ENCODE measurements at regions not wholly inside any gene's neighbourhood (a gene's known extent, or its start where the extent isn't known, plus 50 kb on each side); places are given as distances from the start of the nearest gene placed in this dataset.

GRCh38 chr5:168193493-168194250 is 97.8 kb upstream of the WWC1 start:
- DNase-seq (no peak), ATAC-seq (no peak)
- Histone ChIP-seq H3K27ac (no peak overlapping the region), H3K36me3 (no peaks in the 10 kb centered on the region), H3K9me3 (no peaks in the 10 kb centered on the region), H3K4me3 (no peak overlapping the region), H3K4me1 (no peaks in the 10 kb centered on the region), H3K27me3 (no peaks in the 10 kb centered on the region)
- TF ChIP-seq POLR2A (IDR thresholded peaks at IDR 0.05) (no peak), CTCF (IDR thresholded peaks at IDR 0.05) (no peak)
- 53% methylated on average over 6 of the region's 9 CpGs for WGBS (ENCODE audit: insufficient coverage, low coverage, low lambda C conversion rate, missing lambda C conversion rate)
- intact Hi-C loops (cut with DNase I): no loop called here

- H3K27me3 ChIP-seq: no peaks in the 10 kb centered on the region
- WGBS (ENCODE audit: insufficient coverage, low coverage, low lambda C conversion rate, missing lambda C conversion rate): 82% methylated on average over 8 of the region's 9 CpGs
- TF ChIP-seq CTCF (IDR thresholded peaks at IDR 0.05) (no peak), POLR2A (IDR thresholded peaks at IDR 0.05) (no peak)
Observed at GRCh38 chr5:168195110-168195509, 96.3 kb upstream of the WWC1 start.

GRCh38 chr5:168198359-168198758 is 93.1 kb upstream of the WWC1 start:
- ATAC-seq: no peak
- Histone ChIP-seq H3K27me3 (no peaks in the 10 kb centered on the region), H3K27ac (no peak overlapping the region), H3K36me3 (no peaks in the 10 kb centered on the region), H3K4me1 (no peaks in the 10 kb centered on the region), H3K4me3 (no peak overlapping the region), H3K9me3 (no peaks in the 10 kb centered on the region)
- intact Hi-C loops (cut with DNase I): no loop called here
- TF ChIP-seq POLR2A (IDR thresholded peaks at IDR 0.05) (no peak), CTCF (IDR thresholded peaks at IDR 0.05) (no peak)
- no peak for DNase-seq
- WGBS (ENCODE audit: insufficient coverage, low coverage, low lambda C conversion rate, missing lambda C conversion rate): 86% methylated on average over 2 of the region's 2 CpGs

More at GRCh38 chr5:168195110-168195509, 96.3 kb upstream of the WWC1 start:
- Histone ChIP-seq H3K27ac (no peak overlapping the region), H3K36me3 (no peaks in the 10 kb centered on the region), H3K9me3 (no peaks in the 10 kb centered on the region), H3K4me3 (no peak overlapping the region), H3K4me1 (no peaks in the 10 kb centered on the region)
- ATAC-seq (no peak), DNase-seq (no peak)
- intact Hi-C loops (cut with DNase I): no loop called here

GRCh38 chr5:168202996-168203395 is 88.4 kb upstream of the WWC1 start:
- Histone ChIP-seq H3K27me3 (no peaks in the 10 kb centered on the region), H3K4me1 (no peaks in the 10 kb centered on the region), H3K27ac (no peak overlapping the region), H3K4me3 (no peak overlapping the region), H3K36me3 (no peaks in the 10 kb centered on the region), H3K9me3 (no peaks in the 10 kb centered on the region)
- intact Hi-C loops (cut with DNase I): no loop called here
- TF ChIP-seq POLR2A (IDR thresholded peaks at IDR 0.05): no peak
- no peak for TF ChIP-seq CTCF (IDR thresholded peaks at IDR 0.05)
- ATAC-seq (no peak), DNase-seq (no peak)
- WGBS (ENCODE audit: insufficient coverage, low coverage, low lambda C conversion rate, missing lambda C conversion rate): 86% methylated on average over 1 of the region's 1 CpG
